ENCODE measurements at regions not wholly inside any gene's neighbourhood (a gene's known extent, or its start where the extent isn't known, plus 50 kb on each side); places are given as distances from the start of the nearest gene placed in this dataset.

- TF ChIP-seq, protein P1, sequence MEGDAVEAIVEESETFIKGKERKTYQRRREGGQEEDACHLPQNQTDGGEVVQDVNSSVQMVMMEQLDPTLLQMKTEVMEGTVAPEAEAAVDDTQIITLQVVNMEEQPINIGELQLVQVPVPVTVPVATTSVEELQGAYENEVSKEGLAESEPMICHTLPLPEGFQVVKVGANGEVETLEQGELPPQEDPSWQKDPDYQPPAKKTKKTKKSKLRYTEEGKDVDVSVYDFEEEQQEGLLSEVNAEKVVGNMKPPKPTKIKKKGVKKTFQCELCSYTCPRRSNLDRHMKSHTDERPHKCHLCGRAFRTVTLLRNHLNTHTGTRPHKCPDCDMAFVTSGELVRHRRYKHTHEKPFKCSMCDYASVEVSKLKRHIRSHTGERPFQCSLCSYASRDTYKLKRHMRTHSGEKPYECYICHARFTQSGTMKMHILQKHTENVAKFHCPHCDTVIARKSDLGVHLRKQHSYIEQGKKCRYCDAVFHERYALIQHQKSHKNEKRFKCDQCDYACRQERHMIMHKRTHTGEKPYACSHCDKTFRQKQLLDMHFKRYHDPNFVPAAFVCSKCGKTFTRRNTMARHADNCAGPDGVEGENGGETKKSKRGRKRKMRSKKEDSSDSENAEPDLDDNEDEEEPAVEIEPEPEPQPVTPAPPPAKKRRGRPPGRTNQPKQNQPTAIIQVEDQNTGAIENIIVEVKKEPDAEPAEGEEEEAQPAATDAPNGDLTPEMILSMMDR (optimal IDR thresholded peaks at IDR 0.05 in 1 of 3, IDR thresholded peaks at IDR 0.05 in 1 of 3, conservative IDR thresholded peaks at IDR 0.05 in 1 of 3; ENCODE audit: extremely low read depth in 1 of 3, insufficient read depth in 2 of 3, low read length in 3 of 3), result no peak
- TF ChIP-seq EZH2 (IDR thresholded peaks at IDR 0.05; ENCODE audit: low read length), result no peak
Observed at GRCh38 chr10:4103603-4104002, 318.6 kb upstream of the KLF6 start.

Data from keratinocyte (primary cell).